ENCODE measurements at regions not wholly inside any gene's neighbourhood (a gene's known extent, or its start where the extent isn't known, plus 50 kb on each side); places are given as distances from the start of the nearest gene placed in this dataset.

GRCh38 chr16:50462793-50463507 is 85.2 kb upstream of the NKD1 start:
- TF ChIP-seq POLR2A (IDR thresholded peaks at IDR 0.05) (no peak), CTCF (IDR thresholded peaks at IDR 0.05) (no peak)
